Endothelial cell of hepatic sinusoid (primary cell): ENCODE measurements at regions not wholly inside any gene's neighbourhood (a gene's known extent, or its start where the extent isn't known, plus 50 kb on each side); places are given as distances from the start of the nearest gene placed in this dataset.
"Not testable (repeated sequence)": the region's sequence is repeated elsewhere in the genome, so short reads cannot be mapped to it uniquely, and the experiment has no call there.

Source experiments
- in situ Hi-C: cut with HindIII; loops from 2 replicates; pipeline ENCODE4 v1.10.0; 2017; ENCODE audit warnings: low sequenced_read_pairs

- in situ Hi-C loops = no loop called here
These were observed 1100.4 kb upstream of the COX7C start for GRCh38 chr5:85517386-85517785.

- in situ Hi-C loops = no loop called here
These were observed 1084.2 kb upstream of the COX7C start for GRCh38 chr5:85533341-85534047.

- in situ Hi-C loops = no loop called here
These were observed 1079.4 kb upstream of the COX7C start for GRCh38 chr5:85538362-85538761.

GRCh38 chr5:85545129-85545528 is 1072.6 kb upstream of the COX7C start:
- in situ Hi-C loops = no loop called here

GRCh38 chr5:85549229-85549628 is 1068.5 kb upstream of the COX7C start:
- in situ Hi-C loops = no loop called here

GRCh38 chr5:85549836-85550599 is 1067.7 kb upstream of the COX7C start:
- in situ Hi-C loops = no loop called here

GRCh38 chr5:85556464-85556863 is 1061.3 kb upstream of the COX7C start:
- in situ Hi-C loops = no loop called here

- in situ Hi-C loops = no loop called here
These were observed 1041.1 kb upstream of the COX7C start for GRCh38 chr5:85576666-85577065.

GRCh38 chr5:85587806-85588205 is 1029.9 kb upstream of the COX7C start:
- in situ Hi-C loops = not testable (repeated sequence)

GRCh38 chr5:85588268-85588667 is 1029.5 kb upstream of the COX7C start:
- in situ Hi-C loops = not testable (repeated sequence)

- in situ Hi-C loops = no loop called here
These were observed 1027.0 kb upstream of the COX7C start for GRCh38 chr5:85590764-85591163.

GRCh38 chr5:85591311-85591710 is 1026.4 kb upstream of the COX7C start:
- in situ Hi-C loops = no loop called here

GRCh38 chr5:85602843-85603242 is 1014.9 kb upstream of the COX7C start:
- in situ Hi-C loops = no loop called here

GRCh38 chr5:85604378-85604777 is 1013.4 kb upstream of the COX7C start:
- in situ Hi-C loops = no loop called here

- in situ Hi-C loops = no loop called here
These were observed 1013.0 kb upstream of the COX7C start for GRCh38 chr5:85604786-85605185.

GRCh38 chr5:85605381-85605780 is 1012.4 kb upstream of the COX7C start:
- in situ Hi-C loops = no loop called here

GRCh38 chr5:85614489-85614888 is 1003.3 kb upstream of the COX7C start:
- in situ Hi-C loops = no loop called here

GRCh38 chr5:85621668-85622067 is 996.1 kb upstream of the COX7C start:
- in situ Hi-C loops = no loop called here

GRCh38 chr5:85628153-85628552 is 989.6 kb upstream of the COX7C start:
- in situ Hi-C loops = no loop called here

GRCh38 chr5:85638495-85639125 is 979.1 kb upstream of the COX7C start:
- in situ Hi-C loops = not testable (repeated sequence)

- in situ Hi-C loops = no loop called here
These were observed 971.7 kb upstream of the COX7C start for GRCh38 chr5:85646036-85646435.

GRCh38 chr5:85646641-85647040 is 971.1 kb upstream of the COX7C start:
- in situ Hi-C loops = no loop called here
